ENCODE measurements at regions not wholly inside any gene's neighbourhood (a gene's known extent, or its start where the extent isn't known, plus 50 kb on each side); places are given as distances from the start of the nearest gene placed in this dataset.

DNA sequence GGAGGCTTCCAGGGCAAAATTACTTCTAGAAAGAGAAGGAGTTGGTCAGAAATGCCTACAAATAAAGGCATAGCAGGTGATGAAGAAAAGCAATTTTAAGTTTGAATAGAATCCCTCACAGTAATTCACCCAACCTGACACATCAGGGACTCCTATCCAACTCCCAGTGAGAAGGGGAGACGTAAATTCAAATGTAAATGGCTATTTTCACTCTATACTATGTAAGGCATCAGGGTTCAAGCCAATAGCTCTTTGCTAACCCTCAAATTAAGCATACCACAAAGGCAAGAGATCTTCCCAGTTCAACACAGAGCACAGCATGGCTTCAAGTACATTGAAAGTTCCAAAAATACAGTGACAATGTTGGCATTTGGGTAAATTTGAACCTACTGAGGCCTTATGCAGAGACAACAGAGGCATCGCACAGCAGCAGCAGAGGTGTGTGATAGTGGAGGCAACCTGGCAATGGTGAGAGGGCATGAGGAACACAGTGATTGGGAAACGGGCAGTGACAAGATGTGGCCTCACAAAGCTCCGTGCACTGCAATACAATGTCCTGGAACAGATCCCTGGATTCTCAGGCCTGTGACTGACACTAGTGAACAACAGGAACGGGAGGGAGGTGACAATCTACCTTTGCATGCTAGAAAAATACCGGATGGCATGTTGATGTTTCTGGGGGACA lies 95.7 kb downstream of the VSTM2A start:
- TF ChIP-seq, protein P1, sequence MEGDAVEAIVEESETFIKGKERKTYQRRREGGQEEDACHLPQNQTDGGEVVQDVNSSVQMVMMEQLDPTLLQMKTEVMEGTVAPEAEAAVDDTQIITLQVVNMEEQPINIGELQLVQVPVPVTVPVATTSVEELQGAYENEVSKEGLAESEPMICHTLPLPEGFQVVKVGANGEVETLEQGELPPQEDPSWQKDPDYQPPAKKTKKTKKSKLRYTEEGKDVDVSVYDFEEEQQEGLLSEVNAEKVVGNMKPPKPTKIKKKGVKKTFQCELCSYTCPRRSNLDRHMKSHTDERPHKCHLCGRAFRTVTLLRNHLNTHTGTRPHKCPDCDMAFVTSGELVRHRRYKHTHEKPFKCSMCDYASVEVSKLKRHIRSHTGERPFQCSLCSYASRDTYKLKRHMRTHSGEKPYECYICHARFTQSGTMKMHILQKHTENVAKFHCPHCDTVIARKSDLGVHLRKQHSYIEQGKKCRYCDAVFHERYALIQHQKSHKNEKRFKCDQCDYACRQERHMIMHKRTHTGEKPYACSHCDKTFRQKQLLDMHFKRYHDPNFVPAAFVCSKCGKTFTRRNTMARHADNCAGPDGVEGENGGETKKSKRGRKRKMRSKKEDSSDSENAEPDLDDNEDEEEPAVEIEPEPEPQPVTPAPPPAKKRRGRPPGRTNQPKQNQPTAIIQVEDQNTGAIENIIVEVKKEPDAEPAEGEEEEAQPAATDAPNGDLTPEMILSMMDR (IDR thresholded peaks at IDR 0.05), result no peak
- H3K4me3 Mint-ChIP-seq (ENCODE audit: unreplicated experiment), result no peak overlapping the region

DNA sequence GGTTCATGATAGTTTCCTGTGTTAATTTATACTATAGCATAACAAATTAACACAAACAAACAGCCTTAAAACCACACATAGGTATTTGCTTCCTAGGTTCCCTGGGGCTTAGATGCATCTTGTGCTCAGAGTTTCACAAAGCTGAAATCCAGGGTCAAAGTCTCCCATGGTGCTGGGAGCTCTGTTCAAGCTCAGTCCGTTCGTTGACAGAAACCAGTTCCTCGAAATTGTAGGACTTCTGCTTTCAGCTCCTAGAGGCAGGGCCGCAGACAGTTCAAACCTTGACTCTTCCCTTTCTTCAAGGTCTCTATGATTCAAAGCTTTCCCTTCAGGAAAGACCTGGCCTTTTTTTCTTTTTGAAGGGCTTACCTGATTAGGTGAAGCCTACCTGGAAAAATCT lies 90.5 kb downstream of the VSTM2A start:
- Mint-ChIP-seq H3K36me3 (ENCODE audit: unreplicated experiment) (no peaks in the 10 kb centered on the region), H3K4me3 (ENCODE audit: unreplicated experiment) (no peak overlapping the region), H3K27me3 (ENCODE audit: unreplicated experiment) (no peaks in the 10 kb centered on the region), H3K4me1 (ENCODE audit: unreplicated experiment) (no peaks in the 10 kb centered on the region), H3K27ac (ENCODE audit: unreplicated experiment) (no peak overlapping the region), H3K9me3 (ENCODE audit: unreplicated experiment) (no peaks in the 10 kb centered on the region)
- TF ChIP-seq, protein P1 (IDR thresholded peaks at IDR 0.05), result no peak
- no peak for DNase-seq (ENCODE audit: extremely low spot score, unreplicated experiment)

More for the DNA sequence above, 95.7 kb downstream of the VSTM2A start:
- Mint-ChIP-seq H3K27ac (ENCODE audit: unreplicated experiment) (no peak overlapping the region), H3K9me3 (ENCODE audit: unreplicated experiment) (no peaks in the 10 kb centered on the region), H3K4me1 (ENCODE audit: unreplicated experiment) (no peaks in the 10 kb centered on the region), H3K27me3 (ENCODE audit: unreplicated experiment) (peaks cover 2% of the 10 kb centered on the region), H3K36me3 (ENCODE audit: unreplicated experiment) (no peaks in the 10 kb centered on the region)
- no peak for DNase-seq (ENCODE audit: extremely low spot score, unreplicated experiment)

DNA sequence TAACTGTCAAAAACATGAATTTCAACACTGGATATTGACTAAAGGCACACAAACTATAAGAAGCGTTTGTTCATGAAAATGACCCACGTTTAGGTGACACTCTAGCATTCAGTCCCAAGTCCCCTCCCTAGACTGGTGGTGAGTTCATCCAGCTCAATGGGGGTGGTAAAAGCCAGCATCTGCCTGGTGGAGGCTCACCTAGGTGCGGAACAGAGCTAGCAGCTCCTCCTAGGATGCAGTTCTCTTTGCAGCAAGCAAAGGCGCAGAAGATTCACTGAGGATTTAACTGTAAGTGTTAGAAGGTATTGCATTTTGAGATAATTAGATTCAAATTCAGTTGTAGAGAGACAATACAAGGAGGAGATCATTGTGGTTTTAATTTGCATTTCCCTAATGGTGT lies 87.6 kb downstream of the VSTM2A start:
- H3K9me3 Mint-ChIP-seq (ENCODE audit: unreplicated experiment), result no peaks in the 10 kb centered on the region
- H3K27ac Mint-ChIP-seq (ENCODE audit: unreplicated experiment), result no peak overlapping the region
- TF ChIP-seq, protein P1 (IDR thresholded peaks at IDR 0.05), result no peak
- H3K4me1 Mint-ChIP-seq (ENCODE audit: unreplicated experiment), result no peaks in the 10 kb centered on the region
- no peak overlapping the region for H3K4me3 Mint-ChIP-seq (ENCODE audit: unreplicated experiment)
- H3K36me3 Mint-ChIP-seq (ENCODE audit: unreplicated experiment), result no peaks in the 10 kb centered on the region
- DNase-seq (ENCODE audit: extremely low spot score, unreplicated experiment), result no peak
- H3K27me3 Mint-ChIP-seq (ENCODE audit: unreplicated experiment), result no peaks in the 10 kb centered on the region

DNA sequence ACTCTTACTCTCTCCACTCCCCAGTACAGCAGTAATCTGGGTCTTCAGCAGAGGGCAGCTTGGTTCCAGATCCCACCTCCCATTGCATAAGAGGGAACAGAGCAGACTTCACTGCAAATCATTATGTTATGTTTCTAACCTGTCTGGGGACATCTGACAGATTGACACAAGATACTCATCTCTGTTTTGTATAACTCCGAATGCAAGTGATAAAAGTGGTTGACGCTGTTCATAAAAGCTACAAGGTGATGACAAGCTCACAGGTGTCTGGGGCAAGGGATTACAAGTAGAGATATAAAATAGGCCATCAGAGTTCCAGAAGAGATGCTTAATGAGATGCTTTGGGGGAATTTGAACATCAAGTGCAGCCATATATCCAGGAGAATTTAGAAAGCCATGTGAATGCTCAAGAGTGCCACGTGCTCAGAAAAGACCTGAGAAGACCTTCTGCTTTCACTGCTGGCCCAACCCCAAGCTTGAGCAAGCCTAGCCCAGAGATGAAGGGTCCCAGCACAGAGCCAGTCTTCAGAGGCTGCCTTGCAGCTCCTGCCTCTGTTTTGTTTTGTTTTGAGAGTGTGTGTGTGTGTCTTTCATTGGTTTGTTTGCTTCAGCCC lies 80.6 kb downstream of the VSTM2A start:
- TF ChIP-seq, protein P1 (IDR thresholded peaks at IDR 0.05), result no peak
- Mint-ChIP-seq H3K36me3 (ENCODE audit: unreplicated experiment) (no peaks in the 10 kb centered on the region), H3K27me3 (ENCODE audit: unreplicated experiment) (no peaks in the 10 kb centered on the region), H3K9me3 (ENCODE audit: unreplicated experiment) (no peaks in the 10 kb centered on the region), H3K4me1 (ENCODE audit: unreplicated experiment) (no peaks in the 10 kb centered on the region), H3K4me3 (ENCODE audit: unreplicated experiment) (no peak overlapping the region), H3K27ac (ENCODE audit: unreplicated experiment) (no peak overlapping the region)
- no peak for DNase-seq (ENCODE audit: extremely low spot score, unreplicated experiment)
